ENCODE measurements at regions not wholly inside any gene's neighbourhood (a gene's known extent, or its start where the extent isn't known, plus 50 kb on each side); places are given as distances from the start of the nearest gene placed in this dataset.

DNA sequence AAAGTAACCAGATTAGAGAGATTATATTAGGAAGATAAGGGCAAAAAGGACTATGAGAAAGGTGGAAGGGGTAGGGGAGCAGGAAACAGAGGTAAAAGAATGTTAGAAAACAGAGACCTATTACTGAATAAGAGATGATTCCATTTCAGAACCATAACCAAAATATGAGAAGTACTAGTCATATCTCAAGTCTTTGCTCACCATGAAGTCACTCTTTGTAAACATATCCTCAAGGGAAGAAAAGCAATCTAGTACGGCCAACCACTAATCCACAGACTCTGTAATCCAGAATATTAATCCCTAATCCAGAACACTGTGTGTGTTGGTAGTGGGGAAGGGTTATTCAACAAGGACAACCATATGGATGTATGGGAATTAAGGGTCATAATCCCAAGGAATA is 92.0 kb downstream of the CDCA7 start:
- intact Hi-C loops (cut with DNase I) = no loop called here
- Histone ChIP-seq H3K27me3 (no peaks in the 10 kb centered on the region), H3K4me1 (no peaks in the 10 kb centered on the region), H3K27ac (no peak overlapping the region), H3K36me3 (no peaks in the 10 kb centered on the region), H3K4me3 (no peak overlapping the region), H3K9me3 (no peaks in the 10 kb centered on the region)
- no peak for DNase-seq (ENCODE audit: extremely low spot score in 2 of 2)
- TF ChIP-seq POLR2AphosphoS5 (IDR thresholded peaks at IDR 0.05; ENCODE audit: insufficient read depth in 1 of 2, low read depth in 1 of 2) = no peak
- no peak for TF ChIP-seq POLR2A (IDR thresholded peaks at IDR 0.05)
- TF ChIP-seq, protein P1, sequence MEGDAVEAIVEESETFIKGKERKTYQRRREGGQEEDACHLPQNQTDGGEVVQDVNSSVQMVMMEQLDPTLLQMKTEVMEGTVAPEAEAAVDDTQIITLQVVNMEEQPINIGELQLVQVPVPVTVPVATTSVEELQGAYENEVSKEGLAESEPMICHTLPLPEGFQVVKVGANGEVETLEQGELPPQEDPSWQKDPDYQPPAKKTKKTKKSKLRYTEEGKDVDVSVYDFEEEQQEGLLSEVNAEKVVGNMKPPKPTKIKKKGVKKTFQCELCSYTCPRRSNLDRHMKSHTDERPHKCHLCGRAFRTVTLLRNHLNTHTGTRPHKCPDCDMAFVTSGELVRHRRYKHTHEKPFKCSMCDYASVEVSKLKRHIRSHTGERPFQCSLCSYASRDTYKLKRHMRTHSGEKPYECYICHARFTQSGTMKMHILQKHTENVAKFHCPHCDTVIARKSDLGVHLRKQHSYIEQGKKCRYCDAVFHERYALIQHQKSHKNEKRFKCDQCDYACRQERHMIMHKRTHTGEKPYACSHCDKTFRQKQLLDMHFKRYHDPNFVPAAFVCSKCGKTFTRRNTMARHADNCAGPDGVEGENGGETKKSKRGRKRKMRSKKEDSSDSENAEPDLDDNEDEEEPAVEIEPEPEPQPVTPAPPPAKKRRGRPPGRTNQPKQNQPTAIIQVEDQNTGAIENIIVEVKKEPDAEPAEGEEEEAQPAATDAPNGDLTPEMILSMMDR (IDR thresholded peaks at IDR 0.05) = no peak

DNA sequence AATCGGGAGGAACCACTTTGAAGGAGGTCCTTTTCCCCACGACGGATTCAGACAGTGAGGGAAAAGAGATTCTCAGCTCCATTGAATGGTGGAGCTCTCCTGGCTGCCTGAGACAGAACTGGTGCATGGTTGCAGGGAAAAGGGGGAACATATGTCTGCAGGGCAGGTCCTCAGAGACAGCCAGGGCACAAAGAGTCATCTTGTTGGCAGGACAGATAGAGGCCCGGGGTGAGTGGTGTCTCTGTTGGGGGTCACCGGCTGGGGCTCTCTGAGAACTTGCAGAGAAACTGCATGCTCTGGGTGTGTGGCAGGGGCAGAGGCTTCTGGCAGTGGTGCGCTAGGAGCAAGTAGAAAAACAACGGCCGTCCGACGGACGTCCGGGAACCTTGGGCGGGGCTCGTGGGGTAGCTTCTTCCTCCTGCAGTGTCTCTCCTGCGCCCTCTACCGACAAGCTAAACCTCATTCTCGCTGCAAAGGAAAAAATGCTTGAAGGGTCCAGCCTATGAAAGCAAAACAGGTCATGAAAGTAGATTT is 94.3 kb downstream of the CDCA7 start:
- H3K27ac ChIP-seq = peak overlapping the region; percentile 64
- intact Hi-C loops (cut with DNase I) = no loop called here
- no peaks in the 10 kb centered on the region for H3K9me3 ChIP-seq
- no peaks in the 10 kb centered on the region for H3K27me3 ChIP-seq
- TF ChIP-seq POLR2A (IDR thresholded peaks at IDR 0.05) = no peak
- TF ChIP-seq POLR2AphosphoS5 (IDR thresholded peaks at IDR 0.05; ENCODE audit: insufficient read depth in 1 of 2, low read depth in 1 of 2) = no peak
- TF ChIP-seq, protein P1 (IDR thresholded peaks at IDR 0.05) = peak; percentile 33 to 66 (median 60)
- no peaks in the 10 kb centered on the region for H3K4me1 ChIP-seq
- H3K36me3 ChIP-seq = no peaks in the 10 kb centered on the region
- DNase-seq (ENCODE audit: extremely low spot score in 2 of 2) = no peak
- peak overlapping the region in 1 of 2 donors; percentile 31 for H3K4me3 ChIP-seq

DNA sequence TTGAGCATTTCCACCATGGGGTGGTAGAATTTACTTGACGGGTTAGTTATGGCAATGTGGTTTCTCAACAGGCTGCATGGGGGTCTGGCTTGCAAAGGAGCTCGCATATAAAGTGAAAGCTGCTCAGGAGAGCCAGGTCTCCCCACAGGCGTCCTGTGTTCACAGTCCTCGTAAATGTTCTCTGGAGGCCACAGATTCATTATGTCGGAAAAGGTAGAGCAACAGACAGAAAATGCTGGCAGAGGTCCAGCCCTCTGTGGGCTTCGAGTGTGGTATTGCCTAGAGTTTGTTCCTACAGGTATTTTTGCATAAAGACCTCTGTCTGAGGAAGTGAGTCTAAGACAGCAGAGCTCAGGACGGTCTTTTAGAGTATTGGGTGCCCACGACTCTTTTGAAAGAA is 96.4 kb downstream of the CDCA7 start:
- H3K9me3 ChIP-seq = no peaks in the 10 kb centered on the region
- H3K4me1 ChIP-seq = no peaks in the 10 kb centered on the region
- H3K27me3 ChIP-seq = no peaks in the 10 kb centered on the region
- no peaks in the 10 kb centered on the region for H3K36me3 ChIP-seq
- TF ChIP-seq POLR2AphosphoS5 (IDR thresholded peaks at IDR 0.05; ENCODE audit: insufficient read depth in 1 of 2, low read depth in 1 of 2) (no peak), POLR2A (IDR thresholded peaks at IDR 0.05) (no peak)
- TF ChIP-seq, protein P1 (IDR thresholded peaks at IDR 0.05) = no peak
- no peak for DNase-seq (ENCODE audit: extremely low spot score in 2 of 2)
- intact Hi-C loops (cut with DNase I) = no loop called here
- no peak overlapping the region for H3K4me3 ChIP-seq
- no peak overlapping the region for H3K27ac ChIP-seq

DNA sequence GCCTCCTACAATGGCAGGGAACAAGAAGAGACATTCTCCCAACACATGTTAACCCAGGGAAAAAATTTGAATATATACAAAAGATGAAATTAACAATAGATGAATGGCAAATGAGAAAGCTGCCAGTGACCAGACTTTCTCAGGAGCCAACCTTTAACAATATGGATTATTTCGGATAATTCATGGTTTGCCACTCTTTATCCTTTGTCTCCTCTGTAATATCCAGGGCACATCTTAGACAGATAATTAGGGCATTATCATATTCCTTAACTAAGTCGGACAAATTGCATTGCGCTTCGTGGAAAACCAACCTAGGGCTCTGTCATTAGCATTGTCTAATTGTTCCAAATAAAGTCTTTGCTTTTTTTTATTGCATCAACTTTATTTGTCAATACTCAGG is 97.3 kb downstream of the CDCA7 start:
- intact Hi-C loops (cut with DNase I) = no loop called here
- Histone ChIP-seq H3K9me3 (no peaks in the 10 kb centered on the region), H3K27me3 (no peaks in the 10 kb centered on the region), H3K4me1 (no peaks in the 10 kb centered on the region), H3K36me3 (no peaks in the 10 kb centered on the region), H3K27ac (no peak overlapping the region), H3K4me3 (no peak overlapping the region)
- TF ChIP-seq, protein P1 (IDR thresholded peaks at IDR 0.05) = no peak
- TF ChIP-seq POLR2AphosphoS5 (IDR thresholded peaks at IDR 0.05; ENCODE audit: insufficient read depth in 1 of 2, low read depth in 1 of 2) (no peak), POLR2A (IDR thresholded peaks at IDR 0.05) (no peak)
- no peak for DNase-seq (ENCODE audit: extremely low spot score in 2 of 2)

DNA sequence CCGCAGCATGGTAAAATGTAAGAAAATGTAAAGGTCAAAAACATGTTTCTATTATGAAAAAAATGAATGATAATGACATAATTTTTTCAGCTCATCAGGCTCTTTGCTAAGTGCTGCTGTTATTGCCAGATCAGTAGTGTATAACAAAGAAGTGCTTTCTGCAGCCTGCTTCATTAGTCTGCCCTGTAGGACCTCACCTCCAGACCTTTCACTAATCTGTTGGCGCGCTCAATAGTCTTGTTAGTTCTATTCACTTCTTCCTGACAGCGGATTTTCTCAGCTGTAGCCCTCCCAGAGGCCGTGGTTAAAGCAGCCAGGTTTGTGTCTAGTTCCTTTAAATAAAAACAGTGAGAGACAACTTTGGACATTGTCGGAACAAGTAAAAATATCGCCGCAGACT is 97.7 kb downstream of the CDCA7 start:
- DNase-seq (ENCODE audit: extremely low spot score in 2 of 2) = no peak
- H3K36me3 ChIP-seq = no peaks in the 10 kb centered on the region
- no peaks in the 10 kb centered on the region for H3K27me3 ChIP-seq
- no peaks in the 10 kb centered on the region for H3K9me3 ChIP-seq
- H3K27ac ChIP-seq = no peak overlapping the region
- TF ChIP-seq, protein P1 (IDR thresholded peaks at IDR 0.05) = no peak
- TF ChIP-seq POLR2AphosphoS5 (IDR thresholded peaks at IDR 0.05; ENCODE audit: insufficient read depth in 1 of 2, low read depth in 1 of 2) (no peak), POLR2A (IDR thresholded peaks at IDR 0.05) (no peak)
- no peaks in the 10 kb centered on the region for H3K4me1 ChIP-seq
- H3K4me3 ChIP-seq = no peak overlapping the region
- intact Hi-C loops (cut with DNase I) = no loop called here

Measured in vagina (tissue), 2 donors.